ENCODE measurements at regions not wholly inside any gene's neighbourhood (a gene's known extent, or its start where the extent isn't known, plus 50 kb on each side); places are given as distances from the start of the nearest gene placed in this dataset.
"Not testable (repeated sequence)": the region's sequence is repeated elsewhere in the genome, so short reads cannot be mapped to it uniquely, and the experiment has no call there.

DNA sequence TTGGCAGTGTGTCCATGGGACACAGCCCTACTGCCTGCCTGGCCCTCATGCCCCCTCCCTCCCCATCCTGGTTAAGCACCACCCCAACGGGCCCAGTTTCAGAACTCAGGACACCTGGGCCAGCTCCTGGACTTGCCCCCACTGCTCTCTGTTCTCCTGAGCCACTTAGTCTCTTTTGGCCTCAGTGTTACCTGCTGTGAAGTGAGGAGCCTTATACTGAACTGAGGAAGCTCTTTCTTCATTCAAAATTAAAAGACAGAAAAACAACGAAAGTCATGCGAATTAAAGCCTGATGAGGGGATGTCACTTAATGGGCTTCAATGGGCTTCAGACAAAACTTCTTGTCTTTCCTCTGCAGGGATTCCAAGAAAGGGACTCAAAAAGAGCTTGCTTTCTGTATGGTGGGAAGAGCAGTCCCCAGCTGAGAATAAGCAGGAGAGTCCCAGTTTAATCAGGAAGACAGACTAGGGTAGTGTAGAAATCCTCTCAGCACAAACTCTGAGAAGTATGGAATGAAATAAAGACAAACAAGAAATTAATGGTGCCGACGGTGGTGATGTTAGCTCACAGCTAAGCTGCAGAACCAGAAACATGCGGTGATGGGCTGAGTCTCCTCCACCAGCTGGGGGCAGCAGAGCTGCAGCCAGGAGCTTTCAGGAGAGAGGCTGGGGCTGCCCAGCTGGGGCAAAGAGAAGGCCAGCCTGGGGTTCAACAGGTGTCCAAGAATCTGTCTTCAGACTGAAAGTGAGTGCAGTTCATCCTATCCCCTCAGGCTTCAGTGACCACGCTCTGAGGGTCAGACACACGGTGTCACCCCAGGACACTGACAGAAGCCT lies 101.0 kb downstream of the GGTLC2 start:
- DNase-seq: peak; percentile 62

GRCh38 chr22:22746061-22746962 lies 101.9 kb downstream of the GGTLC2 start:
- DNase-seq: no peak

DNA sequence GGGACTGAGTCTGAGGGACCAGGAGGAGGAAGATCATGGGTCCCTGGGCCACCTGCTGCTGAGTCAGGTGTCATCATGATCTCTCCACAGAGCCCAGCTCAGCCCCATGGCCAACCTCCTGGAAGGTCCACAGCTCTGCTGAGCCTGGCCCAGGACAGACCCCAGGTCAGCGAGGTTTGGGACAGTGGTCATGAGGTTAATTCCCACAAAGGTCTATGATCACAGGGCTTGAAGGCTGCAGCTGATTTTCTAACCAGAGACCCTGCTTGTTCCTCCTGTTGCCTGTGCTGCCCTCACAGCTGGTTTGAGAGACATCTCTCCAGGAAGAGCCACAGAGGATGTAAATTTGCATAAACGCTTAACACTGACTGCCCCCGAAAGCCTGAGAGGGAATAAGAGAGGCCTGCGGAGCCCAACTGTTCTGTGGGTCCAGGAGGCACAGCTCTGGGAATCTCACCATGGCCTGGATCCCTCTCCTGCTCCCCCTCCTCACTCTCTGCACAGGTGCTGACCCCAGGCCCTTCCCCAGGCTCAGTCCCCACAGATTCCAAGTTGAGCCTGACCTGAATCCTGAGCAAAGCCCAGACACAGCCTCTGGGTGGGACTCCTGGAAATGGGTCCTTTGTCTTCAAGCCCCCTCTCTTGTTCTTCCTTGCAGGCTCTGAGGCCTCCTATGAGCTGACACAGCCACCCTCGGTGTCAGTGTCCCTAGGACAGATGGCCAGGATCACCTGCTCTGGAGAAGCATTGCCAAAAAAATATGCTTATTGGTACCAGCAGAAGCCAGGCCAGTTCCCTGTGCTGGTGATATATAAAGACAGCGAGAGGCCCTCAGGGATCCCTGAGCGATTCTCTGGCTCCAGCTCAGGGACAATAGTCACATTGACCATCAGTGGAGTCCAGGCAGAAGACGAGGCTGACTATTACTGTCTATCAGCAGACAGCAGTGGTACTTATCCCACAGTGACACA lies 102.8 kb downstream of the GGTLC2 start:
- DNase-seq: no peak

GRCh38 chr22:22748297-22748743 lies 103.9 kb downstream of the GGTLC2 start:
- peak; percentile 63 for DNase-seq

- no peak for DNase-seq
These were observed 104.3 kb downstream of the GGTLC2 start for GRCh38 chr22:22748756-22749155.

GRCh38 chr22:22749167-22749758 lies 104.8 kb downstream of the GGTLC2 start:
- DNase-seq: no peak

- no peak for DNase-seq
These were observed 106.1 kb downstream of the GGTLC2 start for GRCh38 chr22:22750335-22751042.

GRCh38 chr22:22751043-22751603 lies 106.7 kb downstream of the GGTLC2 start:
- no peak for DNase-seq

- no peak for DNase-seq
These were observed 107.8 kb downstream of the GGTLC2 start for GRCh38 chr22:22752199-22752555.

- DNase-seq: peak; percentile 81
These were observed 108.4 kb downstream of the GGTLC2 start for GRCh38 chr22:22752556-22753477.

- DNase-seq: peak; percentile 60
These were observed 109.3 kb downstream of the GGTLC2 start for GRCh38 chr22:22753526-22754267.

GRCh38 chr22:22754268-22754657 lies 109.8 kb downstream of the GGTLC2 start:
- DNase-seq: no peak

DNA sequence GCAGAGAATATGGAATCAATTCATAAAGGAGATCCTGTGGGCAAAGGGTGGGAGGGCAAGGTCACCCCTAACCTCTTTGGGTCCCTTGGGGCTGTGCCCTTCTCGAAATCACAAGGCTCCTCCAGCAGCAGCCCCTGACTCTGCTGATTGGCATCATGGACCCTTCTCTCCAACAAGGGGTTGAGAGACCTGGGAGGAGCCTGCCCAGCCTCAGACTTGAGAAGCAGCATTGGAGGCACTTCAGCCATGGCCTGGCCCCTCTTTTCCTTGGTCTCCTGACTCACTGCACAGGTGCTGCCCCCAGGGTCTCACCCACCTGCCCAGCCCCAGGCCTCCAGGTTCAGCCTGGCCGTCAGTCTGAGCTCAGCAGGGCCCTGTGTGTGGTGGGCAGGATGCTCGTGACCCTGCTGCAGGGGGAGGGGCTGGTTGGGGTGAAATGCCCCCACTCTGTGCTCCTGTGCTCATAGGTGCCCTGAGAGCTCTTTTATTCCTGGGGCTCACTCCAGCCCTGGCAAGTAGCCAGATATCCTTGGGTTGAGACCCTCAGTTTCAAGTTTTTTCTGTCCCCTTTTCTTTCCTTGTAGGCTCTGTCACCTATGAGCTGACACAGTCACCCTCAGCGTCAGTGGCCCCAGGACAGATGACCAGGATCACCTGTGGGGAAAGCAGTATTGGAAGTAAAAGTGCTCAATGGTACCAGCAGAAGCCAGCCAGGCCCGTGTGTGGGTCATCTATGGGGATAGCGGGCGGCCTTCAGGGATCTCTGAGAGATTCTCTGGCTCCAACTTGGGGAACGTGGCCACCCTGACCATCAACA lies 110.8 kb downstream of the GGTLC2 start:
- DNase-seq: no peak

DNA sequence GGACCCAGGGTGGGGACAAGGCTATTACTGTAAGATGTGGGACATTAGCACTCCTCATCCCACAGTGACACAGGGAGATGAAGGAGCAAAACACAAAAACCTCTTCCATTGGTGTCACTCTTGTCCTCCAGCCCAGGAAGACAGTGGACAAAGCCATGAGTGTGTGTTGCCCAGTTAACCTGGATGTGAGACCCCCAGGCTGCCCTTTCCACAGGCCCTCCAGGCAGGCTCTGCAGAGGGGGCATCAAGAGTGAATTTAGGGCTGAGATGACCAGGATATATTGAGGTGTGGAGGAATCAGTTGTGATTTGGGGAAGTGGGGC lies 111.3 kb downstream of the GGTLC2 start:
- no peak for DNase-seq

DNA sequence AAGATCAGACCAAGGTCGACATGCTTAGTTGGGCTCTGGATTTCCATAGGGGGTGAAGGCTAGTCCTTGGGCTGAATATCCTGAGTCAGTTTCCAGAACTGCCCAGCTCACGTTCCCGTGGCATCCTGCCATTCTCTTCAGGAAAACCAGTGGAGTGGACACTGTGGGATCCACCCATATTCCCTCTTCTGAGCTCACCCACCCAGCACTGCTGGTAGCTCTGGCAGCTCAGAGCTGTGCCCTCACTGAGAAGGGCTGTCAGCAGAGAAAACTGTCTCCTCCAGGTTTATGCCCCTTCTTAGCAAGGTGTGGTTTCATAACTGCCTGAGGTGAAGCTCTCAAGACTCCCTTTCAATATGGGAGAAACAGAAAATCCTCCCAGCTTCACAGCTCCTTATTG lies 111.7 kb downstream of the GGTLC2 start:
- DNase-seq: no peak

DNA sequence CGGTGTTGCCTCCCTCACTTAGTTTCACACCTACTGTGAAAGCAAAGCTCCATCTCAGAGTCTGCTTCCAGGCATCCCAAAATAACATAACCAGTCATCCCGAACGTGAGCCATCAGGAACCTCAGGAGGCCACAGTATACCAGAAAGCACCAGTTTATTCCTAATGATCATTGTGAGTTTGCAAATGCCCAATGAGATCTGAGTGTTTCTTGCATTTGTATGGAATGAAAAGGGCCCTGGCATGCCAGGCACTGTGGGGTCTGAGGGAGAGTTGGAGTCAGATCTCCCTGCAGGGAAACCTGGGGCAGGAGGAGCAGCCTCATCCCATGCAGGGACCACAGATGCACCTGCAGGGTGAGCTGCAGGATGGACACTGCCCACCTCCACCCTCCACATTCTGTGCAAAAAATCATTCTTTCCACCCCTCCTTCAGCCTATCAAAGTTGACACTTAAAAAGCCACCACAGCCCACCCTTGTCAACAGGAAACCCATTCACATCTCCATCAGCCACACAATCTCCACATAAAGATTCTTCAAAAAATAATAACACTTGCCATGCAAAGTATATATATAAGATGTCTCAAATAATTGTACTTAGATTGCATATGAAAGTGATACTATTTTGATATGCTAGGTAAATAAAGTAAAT lies 112.3 kb downstream of the GGTLC2 start:
- DNase-seq: not testable (repeated sequence)

DNA sequence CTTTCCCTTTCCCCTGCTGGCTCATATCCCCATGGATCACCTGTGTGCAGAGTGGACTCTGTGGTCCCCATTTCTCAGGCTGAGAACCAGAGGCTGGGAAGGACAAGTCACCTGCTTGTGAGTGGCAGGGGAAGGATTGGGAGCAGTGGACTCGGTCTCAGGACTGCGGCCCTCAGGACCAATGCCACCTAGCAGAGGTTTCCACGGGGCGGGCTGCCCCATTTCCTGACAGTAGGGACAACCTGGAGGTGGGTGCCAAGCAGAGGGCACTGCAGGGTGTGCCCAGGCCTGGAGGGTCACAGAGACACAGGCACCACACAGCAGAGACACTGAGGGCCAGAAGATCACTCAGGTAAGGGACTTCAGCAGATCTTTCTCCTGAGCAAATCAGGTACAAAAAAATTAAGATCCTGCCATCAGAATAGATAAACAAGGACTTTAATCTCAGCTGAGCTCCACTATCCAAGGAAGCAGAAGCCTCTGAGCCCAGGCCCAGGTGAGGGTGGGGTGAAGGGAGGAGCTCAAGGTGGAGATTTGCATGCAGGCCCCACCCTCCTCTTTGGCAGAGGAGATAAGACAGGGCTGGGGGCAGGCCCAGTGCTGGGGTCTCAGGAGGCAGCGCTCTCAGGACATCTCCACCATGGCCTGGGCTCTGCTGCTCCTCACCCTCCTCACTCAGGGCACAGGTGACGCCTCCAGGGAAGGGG lies 113.8 kb downstream of the GGTLC2 start:
- not testable (repeated sequence) for DNase-seq
